ENCODE measurements at regions not wholly inside any gene's neighbourhood (a gene's known extent, or its start where the extent isn't known, plus 50 kb on each side); places are given as distances from the start of the nearest gene placed in this dataset.

- no peaks in the 10 kb centered on the region for H3K27me3 ChIP-seq
- H3K4me1 ChIP-seq (ENCODE audit: insufficient read depth) = no peaks in the 10 kb centered on the region
- H3K79me2 ChIP-seq = no peaks in the 10 kb centered on the region
- H2AFZ ChIP-seq = no peak overlapping the region
- H4K20me1 ChIP-seq (ENCODE audit: insufficient read depth, poor library complexity, severe bottlenecking) = no peaks in the 10 kb centered on the region
- no peak overlapping the region for H3K4me2 ChIP-seq
- TF ChIP-seq EZH2phosphoT487 (IDR thresholded peaks at IDR 0.05; ENCODE audit: low read depth, severe bottlenecking, unreplicated experiment) (no peak), EZH2 (IDR thresholded peaks at IDR 0.05; ENCODE audit: borderline replicate concordance) (no peak)
- TF ChIP-seq, protein P1, sequence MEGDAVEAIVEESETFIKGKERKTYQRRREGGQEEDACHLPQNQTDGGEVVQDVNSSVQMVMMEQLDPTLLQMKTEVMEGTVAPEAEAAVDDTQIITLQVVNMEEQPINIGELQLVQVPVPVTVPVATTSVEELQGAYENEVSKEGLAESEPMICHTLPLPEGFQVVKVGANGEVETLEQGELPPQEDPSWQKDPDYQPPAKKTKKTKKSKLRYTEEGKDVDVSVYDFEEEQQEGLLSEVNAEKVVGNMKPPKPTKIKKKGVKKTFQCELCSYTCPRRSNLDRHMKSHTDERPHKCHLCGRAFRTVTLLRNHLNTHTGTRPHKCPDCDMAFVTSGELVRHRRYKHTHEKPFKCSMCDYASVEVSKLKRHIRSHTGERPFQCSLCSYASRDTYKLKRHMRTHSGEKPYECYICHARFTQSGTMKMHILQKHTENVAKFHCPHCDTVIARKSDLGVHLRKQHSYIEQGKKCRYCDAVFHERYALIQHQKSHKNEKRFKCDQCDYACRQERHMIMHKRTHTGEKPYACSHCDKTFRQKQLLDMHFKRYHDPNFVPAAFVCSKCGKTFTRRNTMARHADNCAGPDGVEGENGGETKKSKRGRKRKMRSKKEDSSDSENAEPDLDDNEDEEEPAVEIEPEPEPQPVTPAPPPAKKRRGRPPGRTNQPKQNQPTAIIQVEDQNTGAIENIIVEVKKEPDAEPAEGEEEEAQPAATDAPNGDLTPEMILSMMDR (IDR thresholded peaks at IDR 0.05; ENCODE audit: poor library complexity) = no peak
- H3K9me2 ChIP-seq (replicated peaks; ENCODE audit: insufficient read depth) = no peaks in the 10 kb centered on the region
- H3K27ac ChIP-seq = no peak overlapping the region
- H3K4me3 ChIP-seq = no peak overlapping the region
- no peak for DNase-seq (ENCODE audit: low spot score)
- 67% methylated on average over 2 of the region's 2 CpGs for WGBS (ENCODE audit: low lambda C conversion rate, missing lambda C conversion rate)
- no peaks in the 10 kb centered on the region for H3K36me3 ChIP-seq (replicated peaks; ENCODE audit: insufficient read depth, low read depth)
- H3K9me3 ChIP-seq (ENCODE audit: low read depth) = no peaks in the 10 kb centered on the region
Measured at GRCh38 chr13:85255978-85256377, 543.2 kb downstream of the SLITRK6 start.

GRCh38 chr13:85254641-85255040, 544.6 kb downstream of the SLITRK6 start:
- Histone ChIP-seq H3K4me2 (no peak overlapping the region), H3K36me3 (replicated peaks; ENCODE audit: insufficient read depth, low read depth) (no peaks in the 10 kb centered on the region), H3K4me3 (no peak overlapping the region), H3K27ac (no peak overlapping the region), H2AFZ (no peak overlapping the region), H3K9me2 (replicated peaks; ENCODE audit: insufficient read depth) (no peaks in the 10 kb centered on the region), H3K4me1 (ENCODE audit: insufficient read depth) (no peaks in the 10 kb centered on the region), H3K9me3 (ENCODE audit: low read depth) (no peaks in the 10 kb centered on the region), H3K27me3 (no peaks in the 10 kb centered on the region), H4K20me1 (ENCODE audit: insufficient read depth, poor library complexity, severe bottlenecking) (no peaks in the 10 kb centered on the region), H3K79me2 (no peaks in the 10 kb centered on the region)
- no peak for DNase-seq (ENCODE audit: low spot score)
- WGBS (ENCODE audit: low lambda C conversion rate, missing lambda C conversion rate) = 75% methylated on average over 6 of the region's 6 CpGs
- TF ChIP-seq EZH2phosphoT487 (IDR thresholded peaks at IDR 0.05; ENCODE audit: low read depth, severe bottlenecking, unreplicated experiment) = no peak
- TF ChIP-seq EZH2 (IDR thresholded peaks at IDR 0.05; ENCODE audit: borderline replicate concordance) = no peak
- TF ChIP-seq, protein P1 (IDR thresholded peaks at IDR 0.05; ENCODE audit: poor library complexity) = no peak

- Histone ChIP-seq H3K9me3 (ENCODE audit: low read depth) (no peaks in the 10 kb centered on the region), H3K9me2 (replicated peaks; ENCODE audit: insufficient read depth) (no peaks in the 10 kb centered on the region), H2AFZ (no peak overlapping the region), H3K4me1 (ENCODE audit: insufficient read depth) (no peaks in the 10 kb centered on the region), H3K79me2 (no peaks in the 10 kb centered on the region), H3K4me3 (no peak overlapping the region), H3K36me3 (replicated peaks; ENCODE audit: insufficient read depth, low read depth) (no peaks in the 10 kb centered on the region), H3K4me2 (no peak overlapping the region), H3K27me3 (no peaks in the 10 kb centered on the region), H4K20me1 (ENCODE audit: insufficient read depth, poor library complexity, severe bottlenecking) (no peaks in the 10 kb centered on the region), H3K27ac (no peak overlapping the region)
- TF ChIP-seq EZH2phosphoT487 (IDR thresholded peaks at IDR 0.05; ENCODE audit: low read depth, severe bottlenecking, unreplicated experiment) (no peak), EZH2 (IDR thresholded peaks at IDR 0.05; ENCODE audit: borderline replicate concordance) (no peak)
- TF ChIP-seq, protein P1 (IDR thresholded peaks at IDR 0.05; ENCODE audit: poor library complexity) = no peak
- 93% methylated on average over 4 of the region's 4 CpGs for WGBS (ENCODE audit: low lambda C conversion rate, missing lambda C conversion rate)
- no peak for DNase-seq (ENCODE audit: low spot score)
Measured at GRCh38 chr13:85249151-85249550, 550.1 kb downstream of the SLITRK6 start.

GRCh38 chr13:85247780-85248179, 551.4 kb downstream of the SLITRK6 start:
- H2AFZ ChIP-seq = no peak overlapping the region
- H3K79me2 ChIP-seq = no peaks in the 10 kb centered on the region
- TF ChIP-seq EZH2 (IDR thresholded peaks at IDR 0.05; ENCODE audit: borderline replicate concordance) (no peak), EZH2phosphoT487 (IDR thresholded peaks at IDR 0.05; ENCODE audit: low read depth, severe bottlenecking, unreplicated experiment) (no peak)
- TF ChIP-seq, protein P1 (IDR thresholded peaks at IDR 0.05; ENCODE audit: poor library complexity) = no peak
- H3K36me3 ChIP-seq (replicated peaks; ENCODE audit: insufficient read depth, low read depth) = no peaks in the 10 kb centered on the region
- no peak overlapping the region for H3K4me2 ChIP-seq
- WGBS (ENCODE audit: low lambda C conversion rate, missing lambda C conversion rate) = 85% methylated on average over 3 of the region's 3 CpGs
- no peak overlapping the region for H3K27ac ChIP-seq
- no peaks in the 10 kb centered on the region for H3K9me2 ChIP-seq (replicated peaks; ENCODE audit: insufficient read depth)
- H3K9me3 ChIP-seq (ENCODE audit: low read depth) = no peaks in the 10 kb centered on the region
- no peaks in the 10 kb centered on the region for H4K20me1 ChIP-seq (ENCODE audit: insufficient read depth, poor library complexity, severe bottlenecking)
- H3K4me1 ChIP-seq (ENCODE audit: insufficient read depth) = no peaks in the 10 kb centered on the region
- no peak overlapping the region for H3K4me3 ChIP-seq
- no peaks in the 10 kb centered on the region for H3K27me3 ChIP-seq
- no peak for DNase-seq (ENCODE audit: low spot score)
